DOHH2 (cell line): ENCODE measurements at regions not wholly inside any gene's neighbourhood (a gene's known extent, or its start where the extent isn't known, plus 50 kb on each side); places are given as distances from the start of the nearest gene placed in this dataset.
"Not testable (repeated sequence)": the region's sequence is repeated elsewhere in the genome, so short reads cannot be mapped to it uniquely, and the experiment has no call there.

Experiments
- EZH2phosphoT487 ChIP-seq: fragments of 200-600 bp; sonication (generic); IDR thresholded peaks from 2 replicates; pipeline ENCODE4 v1.6.1; 2017; ENCODE audit warnings: borderline replicate concordance, mild to moderate bottlenecking, antibody characterized with exemption, low read length, moderate library complexity, mixed read lengths
- TF ChIP-seq, protein P1 (sequence below): fragments of 200-600 bp; sonication (generic); IDR thresholded peaks from one replicate; pipeline ENCODE4 v1.5.1; 2014; ENCODE audit warnings: antibody characterized with exemption, mild to moderate bottlenecking, low read depth, low read length; ENCODE audit not compliant: poor library complexity, severe bottlenecking

DNA sequence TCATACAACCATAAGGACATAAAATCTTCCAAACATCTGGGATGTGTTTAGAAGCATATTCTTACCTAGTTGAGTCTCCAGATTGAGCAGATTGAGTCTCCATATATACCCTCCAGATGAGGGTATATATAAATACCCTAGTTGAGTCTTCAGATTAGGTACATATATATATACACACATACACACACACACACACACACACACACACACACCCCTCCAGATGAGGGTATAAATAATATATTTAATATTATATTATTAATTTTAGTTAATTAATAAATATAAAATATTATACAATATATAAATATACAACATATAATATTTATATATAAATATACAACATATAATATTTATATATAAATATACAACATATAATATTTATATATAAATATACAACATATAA is 2219.1 kb downstream of the PCDH7 start:
- TF ChIP-seq, protein P1, sequence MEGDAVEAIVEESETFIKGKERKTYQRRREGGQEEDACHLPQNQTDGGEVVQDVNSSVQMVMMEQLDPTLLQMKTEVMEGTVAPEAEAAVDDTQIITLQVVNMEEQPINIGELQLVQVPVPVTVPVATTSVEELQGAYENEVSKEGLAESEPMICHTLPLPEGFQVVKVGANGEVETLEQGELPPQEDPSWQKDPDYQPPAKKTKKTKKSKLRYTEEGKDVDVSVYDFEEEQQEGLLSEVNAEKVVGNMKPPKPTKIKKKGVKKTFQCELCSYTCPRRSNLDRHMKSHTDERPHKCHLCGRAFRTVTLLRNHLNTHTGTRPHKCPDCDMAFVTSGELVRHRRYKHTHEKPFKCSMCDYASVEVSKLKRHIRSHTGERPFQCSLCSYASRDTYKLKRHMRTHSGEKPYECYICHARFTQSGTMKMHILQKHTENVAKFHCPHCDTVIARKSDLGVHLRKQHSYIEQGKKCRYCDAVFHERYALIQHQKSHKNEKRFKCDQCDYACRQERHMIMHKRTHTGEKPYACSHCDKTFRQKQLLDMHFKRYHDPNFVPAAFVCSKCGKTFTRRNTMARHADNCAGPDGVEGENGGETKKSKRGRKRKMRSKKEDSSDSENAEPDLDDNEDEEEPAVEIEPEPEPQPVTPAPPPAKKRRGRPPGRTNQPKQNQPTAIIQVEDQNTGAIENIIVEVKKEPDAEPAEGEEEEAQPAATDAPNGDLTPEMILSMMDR, result not testable (repeated sequence)
- not testable (repeated sequence) for TF ChIP-seq EZH2phosphoT487
